Activated naive CD4-positive, alpha-beta T cell treated with anti-CD3 and anti-CD28 coated beads, Interleukin-2, amount 10 ng/mL, durations not matched to agents 7 days and 5 days (primary cell): ENCODE measurements at regions not wholly inside any gene's neighbourhood (a gene's known extent, or its start where the extent isn't known, plus 50 kb on each side); places are given as distances from the start of the nearest gene placed in this dataset.

Experiments
- CTCF ChIA-PET: fragments of 350-600 bp; sonication (Branson Sonifier 250); formaldehyde crosslinking; loops from one replicate; lab custom pipeline; 2021; ENCODE audit warnings: antibody characterized with exemption; lab: Charles Lee
- DNase-seq: peaks from one replicate; pipeline ENCODE4 v3.0.0-alpha.2; 2020
- H3K27ac Mint-ChIP-seq: one replicate; pipeline ENCODE4 v1.8.0; 2021; ENCODE audit warnings: mild to moderate bottlenecking, moderate library complexity, mixed read lengths
- H3K27me3 Mint-ChIP-seq: one replicate; pipeline ENCODE4 v1.8.0; 2021; ENCODE audit warnings: mild to moderate bottlenecking, mixed read lengths
- H3K36me3 Mint-ChIP-seq: one replicate; pipeline ENCODE4 v1.8.0; 2021; ENCODE audit warnings: mixed read lengths
- H3K4me1 Mint-ChIP-seq: one replicate; pipeline ENCODE4 v1.8.0; 2021; ENCODE audit warnings: mixed read lengths
- H3K4me3 Mint-ChIP-seq: one replicate; pipeline ENCODE4 v1.8.0; 2021; ENCODE audit warnings: mild to moderate bottlenecking, moderate library complexity, mixed read lengths
- H3K9me3 Mint-ChIP-seq: one replicate; pipeline ENCODE4 v1.8.0; 2021; ENCODE audit warnings: mixed read lengths

GRCh38 chr10:21203473-21204107 lies 306.5 kb upstream of the NEBL start:
- Mint-ChIP-seq H3K27ac (no peak overlapping the region), H3K27me3 (no peaks in the 10 kb centered on the region), H3K4me3 (no peak overlapping the region), H3K9me3 (peaks cover under 1% of the 10 kb centered on the region), H3K36me3 (no peaks in the 10 kb centered on the region), H3K4me1 (no peaks in the 10 kb centered on the region)
- DNase-seq, result no peak
- CTCF ChIA-PET, result no interaction called here

DNA sequence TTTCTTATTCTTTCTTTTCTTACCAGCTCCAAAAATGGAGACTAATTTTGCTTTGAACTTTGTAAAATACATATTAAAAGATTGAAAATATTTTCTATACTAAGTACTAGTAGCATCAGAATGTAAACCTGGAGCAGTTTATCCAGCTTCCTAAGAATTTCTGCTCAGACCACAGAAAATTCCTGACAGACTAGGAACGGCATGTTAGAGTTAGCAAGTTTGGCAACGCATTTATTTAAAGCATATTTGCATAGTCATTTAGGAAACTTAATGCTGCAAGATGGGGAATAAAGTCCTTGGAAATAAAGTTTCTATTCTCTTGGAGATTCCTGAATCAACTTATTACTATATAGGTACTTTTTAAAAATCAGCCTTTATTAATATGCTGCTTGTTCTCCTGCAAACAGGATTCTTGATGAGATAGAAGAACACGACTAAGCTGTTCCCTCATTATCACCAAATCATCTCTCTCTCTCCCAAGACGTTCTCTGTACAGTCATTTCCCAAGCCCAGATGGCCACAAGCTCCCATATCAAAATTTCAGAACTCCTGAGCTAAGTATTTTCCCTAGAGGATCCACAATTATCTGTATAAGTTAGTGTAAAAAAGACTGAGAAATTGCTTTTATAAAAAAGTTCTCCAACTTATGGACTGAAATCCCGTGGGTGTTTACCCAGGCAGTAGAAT lies 305.8 kb upstream of the NEBL start:
- Mint-ChIP-seq H3K27me3 (no peaks in the 10 kb centered on the region), H3K4me3 (no peak overlapping the region), H3K4me1 (no peaks in the 10 kb centered on the region), H3K36me3 (no peaks in the 10 kb centered on the region), H3K27ac (no peak overlapping the region), H3K9me3 (peaks cover 7% of the 10 kb centered on the region)
- DNase-seq, result no peak
- CTCF ChIA-PET, result no interaction called here

GRCh38 chr10:21199501-21199900 lies 302.4 kb upstream of the NEBL start:
- H3K27ac Mint-ChIP-seq, result no peak overlapping the region
- H3K27me3 Mint-ChIP-seq, result no peaks in the 10 kb centered on the region
- H3K4me1 Mint-ChIP-seq, result no peaks in the 10 kb centered on the region
- peaks cover 13% of the 10 kb centered on the region for H3K9me3 Mint-ChIP-seq
- H3K4me3 Mint-ChIP-seq, result no peak overlapping the region
- no peaks in the 10 kb centered on the region for H3K36me3 Mint-ChIP-seq
- CTCF ChIA-PET, result interaction anchor here (0.6 kb wide), 1 partner anchor 174 kb away, joined by 3 read pairs; no protein-coding TSS in a partner anchor
- no peak for DNase-seq

DNA sequence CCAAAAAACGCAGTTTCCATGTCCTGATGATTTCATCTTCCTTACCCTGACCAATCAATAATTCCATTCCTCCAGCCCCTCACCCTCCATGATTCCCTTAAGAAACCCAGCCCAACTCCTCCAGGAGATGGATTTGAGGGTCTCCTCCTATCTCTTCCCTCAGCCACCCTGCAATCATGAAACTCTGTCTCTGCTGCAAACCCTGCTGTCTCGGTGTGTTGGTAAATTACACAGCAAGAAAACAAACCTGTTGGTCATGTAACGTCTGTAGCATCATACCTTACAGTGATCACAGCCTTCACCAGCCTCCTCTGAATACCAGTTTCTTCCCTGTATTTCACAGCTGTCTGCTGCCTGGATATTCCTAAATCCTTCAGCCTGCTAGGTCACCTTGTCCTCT lies 300.7 kb upstream of the NEBL start:
- Mint-ChIP-seq H3K27ac (no peak overlapping the region), H3K27me3 (no peaks in the 10 kb centered on the region), H3K4me3 (no peak overlapping the region)

DNA sequence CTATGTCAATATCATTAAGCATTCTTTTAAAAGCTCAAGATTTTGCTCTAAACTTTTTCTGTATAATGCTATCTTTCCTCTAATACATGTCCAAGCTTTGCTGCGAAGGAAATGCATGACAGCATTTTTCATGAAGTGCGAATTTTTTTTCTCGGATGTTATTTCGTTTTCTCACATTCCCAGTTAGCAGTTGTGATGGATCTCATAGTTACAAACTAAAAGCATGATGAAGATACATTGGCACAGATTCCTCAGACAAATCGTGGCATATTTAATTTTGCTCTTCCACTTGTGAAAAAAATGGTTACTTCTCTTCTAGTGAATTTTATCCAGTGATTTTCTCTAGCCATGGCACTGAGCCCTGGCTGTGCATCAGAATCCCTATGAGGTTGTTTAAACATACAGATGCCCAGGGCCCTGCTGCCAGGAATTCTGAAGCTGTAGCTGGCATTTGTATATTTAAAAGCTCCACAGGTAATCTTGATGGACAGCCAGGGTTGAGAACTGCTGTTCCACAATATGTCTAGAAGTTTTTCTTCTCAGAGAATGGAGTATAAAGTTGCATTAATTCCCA lies 299.8 kb upstream of the NEBL start:
- CTCF ChIA-PET, result no interaction called here
- Mint-ChIP-seq H3K36me3 (no peaks in the 10 kb centered on the region), H3K4me3 (no peak overlapping the region), H3K4me1 (no peaks in the 10 kb centered on the region), H3K27ac (no peak overlapping the region), H3K27me3 (no peaks in the 10 kb centered on the region), H3K9me3 (peaks cover 13% of the 10 kb centered on the region)
- no peak for DNase-seq

More for the DNA sequence above, 300.7 kb upstream of the NEBL start:
- Mint-ChIP-seq H3K4me1 (no peaks in the 10 kb centered on the region), H3K36me3 (no peaks in the 10 kb centered on the region), H3K9me3 (peaks cover 13% of the 10 kb centered on the region)
- no peak for DNase-seq
- CTCF ChIA-PET, result no interaction called here

- Mint-ChIP-seq H3K4me1 (no peaks in the 10 kb centered on the region), H3K4me3 (no peak overlapping the region), H3K36me3 (no peaks in the 10 kb centered on the region), H3K27me3 (no peaks in the 10 kb centered on the region), H3K9me3 (peaks cover 13% of the 10 kb centered on the region), H3K27ac (no peak overlapping the region)
- no peak for DNase-seq
- CTCF ChIA-PET, result no interaction called here
Measured at GRCh38 chr10:21195252-21195651, 298.1 kb upstream of the NEBL start.

GRCh38 chr10:21194510-21194993 lies 297.4 kb upstream of the NEBL start:
- Mint-ChIP-seq H3K27me3 (no peaks in the 10 kb centered on the region), H3K9me3 (peaks cover 13% of the 10 kb centered on the region), H3K27ac (no peak overlapping the region), H3K36me3 (no peaks in the 10 kb centered on the region), H3K4me3 (no peak overlapping the region), H3K4me1 (no peaks in the 10 kb centered on the region)
- DNase-seq, result no peak
- CTCF ChIA-PET, result no interaction called here

- Mint-ChIP-seq H3K27ac (no peak overlapping the region), H3K36me3 (no peaks in the 10 kb centered on the region), H3K27me3 (no peaks in the 10 kb centered on the region), H3K9me3 (peaks cover 9% of the 10 kb centered on the region), H3K4me3 (no peak overlapping the region), H3K4me1 (no peaks in the 10 kb centered on the region)
- CTCF ChIA-PET, result no interaction called here
- no peak for DNase-seq
Measured at GRCh38 chr10:21193196-21193595, 296.1 kb upstream of the NEBL start.

- no peak overlapping the region for H3K4me3 Mint-ChIP-seq
- H3K27me3 Mint-ChIP-seq, result no peaks in the 10 kb centered on the region
- CTCF ChIA-PET, result no interaction called here
- no peak overlapping the region for H3K27ac Mint-ChIP-seq
- no peaks in the 10 kb centered on the region for H3K4me1 Mint-ChIP-seq
- no peak for DNase-seq
- no peaks in the 10 kb centered on the region for H3K9me3 Mint-ChIP-seq
- H3K36me3 Mint-ChIP-seq, result no peaks in the 10 kb centered on the region
Measured at GRCh38 chr10:21191512-21191911, 294.4 kb upstream of the NEBL start.

DNA sequence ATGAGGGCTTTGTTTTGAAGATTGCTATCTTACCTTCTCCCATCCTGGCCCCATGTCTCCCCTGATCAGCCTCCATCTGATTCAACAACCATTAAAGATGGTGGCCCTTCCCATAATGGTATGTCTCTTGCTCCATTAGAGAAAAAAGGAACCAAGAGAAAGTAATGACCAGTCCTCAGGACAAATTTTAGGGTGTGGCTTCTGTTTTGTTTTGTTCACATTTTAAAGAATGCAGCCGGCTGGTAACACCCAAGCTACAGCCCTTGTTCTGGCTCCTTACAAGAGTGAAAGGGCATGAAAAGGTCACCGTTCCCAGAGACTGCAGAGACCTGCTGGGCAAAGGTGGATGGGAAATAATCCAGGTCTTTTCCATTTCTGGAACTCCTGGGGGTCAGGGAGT lies 287.9 kb upstream of the NEBL start:
- CTCF ChIA-PET, result no interaction called here
- H3K4me3 Mint-ChIP-seq, result no peak overlapping the region
- no peaks in the 10 kb centered on the region for H3K36me3 Mint-ChIP-seq

GRCh38 chr10:21184216-21184615 lies 287.1 kb upstream of the NEBL start:
- Mint-ChIP-seq H3K36me3 (no peaks in the 10 kb centered on the region), H3K4me1 (no peaks in the 10 kb centered on the region), H3K4me3 (no peak overlapping the region), H3K27me3 (peaks cover 4% of the 10 kb centered on the region), H3K27ac (no peak overlapping the region), H3K9me3 (no peaks in the 10 kb centered on the region)
- DNase-seq, result no peak
- CTCF ChIA-PET, result no interaction called here

More for the DNA sequence above, 287.9 kb upstream of the NEBL start:
- Mint-ChIP-seq H3K9me3 (no peaks in the 10 kb centered on the region), H3K27me3 (no peaks in the 10 kb centered on the region), H3K4me1 (no peaks in the 10 kb centered on the region), H3K27ac (no peak overlapping the region)
- DNase-seq, result no peak

DNA sequence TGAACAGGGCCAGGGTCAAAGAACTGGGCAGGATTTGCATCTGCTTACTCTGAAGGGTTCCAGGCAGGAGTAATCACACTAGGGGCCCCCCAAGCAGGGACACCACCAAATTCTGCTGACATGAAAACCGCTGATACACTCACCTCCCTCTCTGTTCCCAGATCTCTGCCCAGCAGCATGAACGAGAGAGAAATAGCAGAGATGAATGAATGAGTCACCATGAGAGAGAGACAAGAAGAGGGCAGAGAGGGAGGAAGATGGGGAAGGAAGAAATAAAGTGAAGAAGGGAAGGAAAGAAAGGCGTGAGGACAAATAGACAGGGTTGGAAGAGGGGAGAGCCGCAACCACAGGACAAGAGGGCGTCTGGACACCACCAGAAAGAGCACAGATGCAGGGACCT lies 285.9 kb upstream of the NEBL start:
- H3K36me3 Mint-ChIP-seq, result no peaks in the 10 kb centered on the region
- DNase-seq, result no peak
- H3K4me3 Mint-ChIP-seq, result no peak overlapping the region
- H3K27me3 Mint-ChIP-seq, result peaks cover 4% of the 10 kb centered on the region
- H3K27ac Mint-ChIP-seq, result no peak overlapping the region
- CTCF ChIA-PET, result no interaction called here
- no peaks in the 10 kb centered on the region for H3K4me1 Mint-ChIP-seq
- no peaks in the 10 kb centered on the region for H3K9me3 Mint-ChIP-seq

GRCh38 chr10:21181451-21181850 lies 284.3 kb upstream of the NEBL start:
- Mint-ChIP-seq H3K4me1 (no peaks in the 10 kb centered on the region), H3K9me3 (no peaks in the 10 kb centered on the region), H3K4me3 (no peak overlapping the region), H3K27ac (no peak overlapping the region), H3K27me3 (peaks cover 16% of the 10 kb centered on the region), H3K36me3 (no peaks in the 10 kb centered on the region)
- CTCF ChIA-PET, result interaction anchor here (0.7 kb wide), 1 partner anchor 1159 kb away, joined by 3 read pairs; no protein-coding TSS in a partner anchor
- no peak for DNase-seq

- Mint-ChIP-seq H3K36me3 (no peaks in the 10 kb centered on the region), H3K27me3 (peaks cover 24% of the 10 kb centered on the region), H3K4me1 (no peaks in the 10 kb centered on the region), H3K9me3 (no peaks in the 10 kb centered on the region), H3K4me3 (no peak overlapping the region), H3K27ac (no peak overlapping the region)
- CTCF ChIA-PET, result no interaction called here
- DNase-seq, result no peak
Measured at GRCh38 chr10:21180604-21181003, 283.5 kb upstream of the NEBL start.
